Activated B cell treated with CpG ODN at 0.5 μM for 24 hours (primary cell): ENCODE measurements at regions not wholly inside any gene's neighbourhood (a gene's known extent, or its start where the extent isn't known, plus 50 kb on each side); places are given as distances from the start of the nearest gene placed in this dataset.

Experiments
- ATAC-seq: fragments of 200-7000 bp; cut with Tn5 transposase; one replicate; pipeline ENCODE4 v1.10.0; 2021; ENCODE audit warnings: low read depth, mild to moderate bottlenecking, moderate library complexity
- CTCF ChIA-PET: fragments of 350-600 bp; sonication (Branson Sonifier 250); formaldehyde crosslinking; loops from one replicate; lab custom pipeline; 2021; ENCODE audit warnings: antibody characterized with exemption; lab: Charles Lee
- POLR2A ChIA-PET: fragments of 350-600 bp; sonication (Branson Sonifier 250); formaldehyde crosslinking; loops from one replicate; lab custom pipeline; 2021; ENCODE audit warnings: antibody characterized with exemption; lab: Charles Lee
- DNase-seq: peaks from one replicate; pipeline ENCODE4 v3.0.0; 2022
- H3K27ac Mint-ChIP-seq: one replicate; pipeline ENCODE4 v1.8.0; 2020; ENCODE audit warnings: mixed read lengths
- H3K27me3 Mint-ChIP-seq: one replicate; pipeline ENCODE4 v1.8.0; 2021; ENCODE audit warnings: mixed read lengths
- H3K36me3 Mint-ChIP-seq: one replicate; pipeline ENCODE4 v1.8.0; 2021; ENCODE audit warnings: low read depth, mixed read lengths
- H3K4me1 Mint-ChIP-seq: one replicate; pipeline ENCODE4 v1.8.0; 2021; ENCODE audit warnings: mixed read lengths
- H3K4me3 Mint-ChIP-seq: one replicate; pipeline ENCODE4 v1.8.0; 2020; ENCODE audit warnings: mild to moderate bottlenecking, mixed read lengths
- H3K9me3 Mint-ChIP-seq: one replicate; pipeline ENCODE4 v1.8.0; 2020; ENCODE audit warnings: mixed read lengths
- intact Hi-C: fragments of 100-400 bp; cut with micrococcal nuclease; formaldehyde crosslinking; loops from one replicate; pipeline ENCODE4 v1.15.1; 2024
- TF ChIP-seq, protein P1 (sequence below): fragments of 200-600 bp; IDR thresholded peaks from one replicate; pipeline ENCODE4 v1.8.0; 2022; ENCODE audit warnings: antibody characterized with exemption, mild to moderate bottlenecking

- Mint-ChIP-seq H3K36me3 (no peaks in the 10 kb centered on the region), H3K4me3 (no peak overlapping the region), H3K27ac (no peak overlapping the region), H3K4me1 (no peaks in the 10 kb centered on the region), H3K9me3 (no peaks in the 10 kb centered on the region), H3K27me3 (peaks cover 8% of the 10 kb centered on the region)
- DNase-seq: no peak
- ATAC-seq: no peak
- TF ChIP-seq, protein P1, sequence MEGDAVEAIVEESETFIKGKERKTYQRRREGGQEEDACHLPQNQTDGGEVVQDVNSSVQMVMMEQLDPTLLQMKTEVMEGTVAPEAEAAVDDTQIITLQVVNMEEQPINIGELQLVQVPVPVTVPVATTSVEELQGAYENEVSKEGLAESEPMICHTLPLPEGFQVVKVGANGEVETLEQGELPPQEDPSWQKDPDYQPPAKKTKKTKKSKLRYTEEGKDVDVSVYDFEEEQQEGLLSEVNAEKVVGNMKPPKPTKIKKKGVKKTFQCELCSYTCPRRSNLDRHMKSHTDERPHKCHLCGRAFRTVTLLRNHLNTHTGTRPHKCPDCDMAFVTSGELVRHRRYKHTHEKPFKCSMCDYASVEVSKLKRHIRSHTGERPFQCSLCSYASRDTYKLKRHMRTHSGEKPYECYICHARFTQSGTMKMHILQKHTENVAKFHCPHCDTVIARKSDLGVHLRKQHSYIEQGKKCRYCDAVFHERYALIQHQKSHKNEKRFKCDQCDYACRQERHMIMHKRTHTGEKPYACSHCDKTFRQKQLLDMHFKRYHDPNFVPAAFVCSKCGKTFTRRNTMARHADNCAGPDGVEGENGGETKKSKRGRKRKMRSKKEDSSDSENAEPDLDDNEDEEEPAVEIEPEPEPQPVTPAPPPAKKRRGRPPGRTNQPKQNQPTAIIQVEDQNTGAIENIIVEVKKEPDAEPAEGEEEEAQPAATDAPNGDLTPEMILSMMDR: no peak
- POLR2A ChIA-PET: no interaction called here
- intact Hi-C loops: no loop called here
- CTCF ChIA-PET: no interaction called here
These were observed 195.8 kb downstream of the SREK1 start for GRCh38 chr5:66339896-66340295.

DNA sequence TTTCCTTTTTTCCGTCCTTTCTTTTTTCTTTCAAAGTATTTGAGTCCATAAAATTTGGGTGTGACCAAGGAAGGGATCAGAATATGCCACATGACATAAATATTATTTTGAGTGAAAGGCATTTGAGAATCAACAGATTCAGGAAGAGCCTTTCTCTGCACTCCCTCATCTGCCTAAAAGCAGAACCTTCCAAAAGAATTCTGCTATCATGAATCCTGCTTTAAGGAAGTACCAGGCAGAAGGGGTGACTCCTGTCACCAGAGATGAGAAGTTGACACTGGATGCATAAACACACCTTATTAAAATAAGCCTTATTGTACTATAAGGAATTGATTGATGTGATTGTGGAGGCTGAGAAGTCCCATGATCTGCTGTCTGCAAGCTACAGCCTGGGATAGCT lies 196.7 kb downstream of the SREK1 start:
- CTCF ChIA-PET: no interaction called here
- TF ChIP-seq, protein P1: no peak
- Mint-ChIP-seq H3K27me3 (peaks cover 4% of the 10 kb centered on the region), H3K9me3 (no peaks in the 10 kb centered on the region), H3K27ac (no peak overlapping the region), H3K4me3 (no peak overlapping the region), H3K36me3 (no peaks in the 10 kb centered on the region), H3K4me1 (no peaks in the 10 kb centered on the region)
- ATAC-seq: no peak
- intact Hi-C loops: no loop called here
- no peak for DNase-seq
- POLR2A ChIA-PET: no interaction called here

GRCh38 chr5:66342341-66342880 lies 198.3 kb downstream of the SREK1 start:
- Mint-ChIP-seq H3K27me3 (peaks cover 7% of the 10 kb centered on the region), H3K9me3 (no peaks in the 10 kb centered on the region), H3K4me3 (no peak overlapping the region), H3K27ac (no peak overlapping the region), H3K4me1 (no peaks in the 10 kb centered on the region), H3K36me3 (no peaks in the 10 kb centered on the region)
- DNase-seq (no peak), ATAC-seq (no peak)
- TF ChIP-seq, protein P1: no peak
- ChIA-PET POLR2A (no interaction called here), CTCF (no interaction called here)
- intact Hi-C loops: no loop called here

DNA sequence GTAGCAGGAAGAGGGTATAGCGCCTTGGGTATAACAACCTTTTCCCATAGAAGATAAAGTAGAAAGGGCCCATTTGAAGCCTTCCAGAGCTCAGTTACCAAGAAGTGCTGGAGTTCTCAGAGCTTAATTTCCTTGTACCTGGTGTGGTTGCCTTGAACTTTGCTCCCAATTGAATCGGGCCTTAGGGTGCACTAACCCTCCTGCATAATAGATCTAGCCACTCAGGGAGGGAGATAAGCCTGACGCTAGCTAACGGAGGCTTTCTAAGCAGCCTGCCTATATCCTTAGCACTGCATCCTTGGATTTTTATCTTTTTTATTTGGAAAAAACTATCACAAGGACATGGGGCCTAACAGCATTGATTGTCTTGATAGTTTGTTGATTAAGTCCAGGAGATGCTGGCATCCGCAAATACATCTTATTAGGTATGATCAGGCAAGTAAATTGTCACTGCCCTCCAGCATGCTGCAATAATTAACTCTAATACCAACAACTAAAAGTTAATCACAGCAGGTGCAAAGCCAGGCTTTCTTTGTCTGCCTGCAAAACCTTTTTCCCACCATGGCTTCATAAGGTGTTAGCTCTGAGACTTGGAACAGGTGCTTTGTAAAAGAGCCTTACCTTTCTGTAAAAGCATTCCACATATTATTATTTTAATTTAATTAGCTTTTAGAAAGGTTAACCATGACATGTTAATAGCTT lies 199.4 kb downstream of the SREK1 start:
- Mint-ChIP-seq H3K9me3 (no peaks in the 10 kb centered on the region), H3K36me3 (no peaks in the 10 kb centered on the region)

GRCh38 chr5:66344544-66344943 lies 200.4 kb downstream of the SREK1 start:
- TF ChIP-seq, protein P1: no peak
- Mint-ChIP-seq H3K27me3 (peaks cover 4% of the 10 kb centered on the region), H3K4me3 (no peak overlapping the region), H3K36me3 (no peaks in the 10 kb centered on the region), H3K9me3 (no peaks in the 10 kb centered on the region), H3K27ac (no peak overlapping the region), H3K4me1 (no peaks in the 10 kb centered on the region)
- ChIA-PET CTCF (interaction anchor here (1.6 to 2.0 kb wide), 2 partner anchors 37 to 38 kb away, joined by 4 to 5 read pairs; no protein-coding TSS in a partner anchor), POLR2A (no interaction called here)
- intact Hi-C loops: no loop called here
- ATAC-seq: no peak
- DNase-seq: no peak

More for the DNA sequence above, 199.4 kb downstream of the SREK1 start:
- DNase-seq: no peak
- Mint-ChIP-seq H3K27ac (no peak overlapping the region), H3K27me3 (peaks cover 4% of the 10 kb centered on the region), H3K4me3 (no peak overlapping the region), H3K4me1 (no peaks in the 10 kb centered on the region)
- CTCF ChIA-PET: interaction anchor here (0.6 to 2.0 kb wide), 2 partner anchors 37 to 800 kb away, joined by 3 to 5 read pairs; no protein-coding TSS in a partner anchor
- ATAC-seq: no peak
- TF ChIP-seq, protein P1: no peak
- intact Hi-C loops: no loop called here
- POLR2A ChIA-PET: no interaction called here
